ENCODE measurements at regions not wholly inside any gene's neighbourhood (a gene's known extent, or its start where the extent isn't known, plus 50 kb on each side); places are given as distances from the start of the nearest gene placed in this dataset.
"Not testable (repeated sequence)": the region's sequence is repeated elsewhere in the genome, so short reads cannot be mapped to it uniquely, and the experiment has no call there.

GRCh38 chr13:62158520-62158919 is 742.9 kb upstream of the PCDH20 start:
- Histone ChIP-seq H3K27ac (no peak overlapping the region), H3K4me3 (no peak overlapping the region), H3K36me3 (ENCODE audit: insufficient read depth in 1 of 2, low read depth in 1 of 2) (no peaks in the 10 kb centered on the region), H3K9me3 (no peaks in the 10 kb centered on the region), H3K27me3 (ENCODE audit: insufficient read depth in 3 of 3, low read length in 2 of 3) (no peaks in the 10 kb centered on the region), H3K4me1 (no peaks in the 10 kb centered on the region)
- intact Hi-C loops (cut with DNase I) = no loop called here
- ATAC-seq (no peak), DNase-seq (no peak)
- TF ChIP-seq CTCF (IDR thresholded peaks at IDR 0.05) = no peak
- WGBS, 3 donors = 85 to 89% (median 88%) methylated on average over 3 of the region's 3 CpGs

- H3K27me3 ChIP-seq (ENCODE audit: insufficient read depth in 3 of 3, low read length in 2 of 3); H3K27ac ChIP-seq; ATAC-seq; DNase-seq; H3K4me3 ChIP-seq; intact Hi-C loops (cut with DNase I); H3K4me1 ChIP-seq; H3K9me3 ChIP-seq; H3K36me3 ChIP-seq (ENCODE audit: insufficient read depth in 1 of 2, low read depth in 1 of 2): not testable (repeated sequence)
- WGBS, 3 donors = 77 to 86% (median 80%) methylated on average over 2 of the region's 2 CpGs
Measured at GRCh38 chr13:62151724-62152123, 736.1 kb upstream of the PCDH20 start.

- H3K36me3 ChIP-seq (ENCODE audit: insufficient read depth in 1 of 2, low read depth in 1 of 2) = no peaks in the 10 kb centered on the region
- H3K27me3 ChIP-seq (ENCODE audit: insufficient read depth in 3 of 3, low read length in 2 of 3) = no peaks in the 10 kb centered on the region
- no peak overlapping the region for H3K27ac ChIP-seq
- TF ChIP-seq CTCF (IDR thresholded peaks at IDR 0.05) = no peak
- WGBS, 3 donors = 70 to 85% (median 74%) methylated on average over 3 of the region's 3 CpGs
- no peaks in the 10 kb centered on the region for H3K4me1 ChIP-seq
- ATAC-seq (no peak), DNase-seq (no peak)
- H3K4me3 ChIP-seq = no peak overlapping the region
- peaks cover 6% of the 10 kb centered on the region for H3K9me3 ChIP-seq
- intact Hi-C loops (cut with DNase I) = no loop called here
Measured at GRCh38 chr13:62142048-62142447, 726.4 kb upstream of the PCDH20 start.

GRCh38 chr13:62139597-62139996 is 723.9 kb upstream of the PCDH20 start:
- H3K4me3 ChIP-seq = no peak overlapping the region
- no peaks in the 10 kb centered on the region for H3K36me3 ChIP-seq (ENCODE audit: insufficient read depth in 1 of 2, low read depth in 1 of 2)
- ATAC-seq = no peak
- H3K9me3 ChIP-seq = peaks cover 6% of the 10 kb centered on the region
- intact Hi-C loops (cut with DNase I) = no loop called here
- H3K27me3 ChIP-seq (ENCODE audit: insufficient read depth in 3 of 3, low read length in 2 of 3) = no peaks in the 10 kb centered on the region
- TF ChIP-seq CTCF (IDR thresholded peaks at IDR 0.05) = no peak
- H3K27ac ChIP-seq = no peak overlapping the region
- no peak for DNase-seq
- H3K4me1 ChIP-seq = no peaks in the 10 kb centered on the region

GRCh38 chr13:62137629-62138405 is 722.2 kb upstream of the PCDH20 start:
- ATAC-seq (no peak), DNase-seq (no peak)
- no peak for TF ChIP-seq CTCF (IDR thresholded peaks at IDR 0.05)
- no peak overlapping the region for H3K4me3 ChIP-seq
- H3K36me3 ChIP-seq (ENCODE audit: insufficient read depth in 1 of 2, low read depth in 1 of 2) = no peaks in the 10 kb centered on the region
- no peaks in the 10 kb centered on the region for H3K27me3 ChIP-seq (ENCODE audit: insufficient read depth in 3 of 3, low read length in 2 of 3)
- 52 to 72% (median 64%) methylated on average over 2 of the region's 2 CpGs for WGBS, 3 donors
- no peaks in the 10 kb centered on the region for H3K4me1 ChIP-seq
- no peak overlapping the region for H3K27ac ChIP-seq
- H3K9me3 ChIP-seq = peaks cover 3% of the 10 kb centered on the region
- intact Hi-C loops (cut with DNase I) = no loop called here

Data from psoas muscle (tissue), 7 donors.